H9 (cell line): ENCODE measurements at regions not wholly inside any gene's neighbourhood (a gene's known extent, or its start where the extent isn't known, plus 50 kb on each side); places are given as distances from the start of the nearest gene placed in this dataset.

Experiments
- DNase-seq: peaks from one replicate; pipeline ENCODE4 v3.0.0-alpha.2; 2017
- H2AFZ ChIP-seq: one replicate; pipeline ENCODE4 v1.6.1; 2013; ENCODE audit warnings: mild to moderate bottlenecking, low read length, control low read depth, moderate library complexity
- H2AK5ac ChIP-seq: 2 replicates; pipeline ENCODE4 v1.6.1; 2013; ENCODE audit warnings: low read length, control low read depth, mixed read lengths; ENCODE audit not compliant: insufficient read length
- H2BK120ac ChIP-seq: one replicate; pipeline ENCODE4 v1.6.1; 2013; ENCODE audit warnings: low read depth, mild to moderate bottlenecking, low read length, control low read depth, inconsistent platforms; ENCODE audit not compliant: poor library complexity, severe bottlenecking
- H2BK12ac ChIP-seq: 2 replicates; pipeline ENCODE4 v1.6.1; 2013; ENCODE audit warnings: low read length, control low read depth, mixed read lengths, low read depth; ENCODE audit not compliant: insufficient read length
- H2BK15ac ChIP-seq: 2 replicates; pipeline ENCODE4 v1.6.1; 2013; ENCODE audit warnings: low read depth, low read length, control low read depth
- H2BK20ac ChIP-seq: one replicate; pipeline ENCODE4 v1.6.1; 2013; ENCODE audit warnings: low read depth, mild to moderate bottlenecking, low read length, control low read depth, inconsistent platforms; ENCODE audit not compliant: poor library complexity, severe bottlenecking
- H2BK5ac ChIP-seq: 2 replicates; pipeline ENCODE4 v1.6.1; 2013; ENCODE audit warnings: low read length, control low read depth, mixed read lengths; ENCODE audit not compliant: insufficient read length
- H3K14ac ChIP-seq: 2 replicates; pipeline ENCODE4 v1.6.1; 2013; ENCODE audit warnings: low read length, control low read depth; ENCODE audit not compliant: insufficient read depth
- H3K18ac ChIP-seq: 2 replicates; pipeline ENCODE4 v1.6.1; 2013; ENCODE audit warnings: low read depth, mild to moderate bottlenecking, mixed read lengths, low read length, control low read depth; ENCODE audit not compliant: insufficient read length
- H3K23ac ChIP-seq: 2 replicates; pipeline ENCODE4 v1.6.1; 2013; ENCODE audit warnings: low read length, control low read depth, mixed read lengths, low read depth; ENCODE audit not compliant: insufficient read length
- H3K23me2 ChIP-seq: 2 replicates; pipeline ENCODE4 v1.6.1; 2013; ENCODE audit warnings: low read depth, mild to moderate bottlenecking, mixed read lengths, low read length, control low read depth; ENCODE audit not compliant: insufficient read length, poor library complexity, severe bottlenecking
- H3K27ac ChIP-seq: 2 replicates; pipeline ENCODE4 v1.5.1; 2013; ENCODE audit warnings: low read length, control low read depth, mixed read lengths, low read depth; ENCODE audit not compliant: insufficient read length
- H3K27me3 ChIP-seq: 2 replicates; pipeline ENCODE4 v1.6.1; 2013; ENCODE audit warnings: low read length, control low read depth, inconsistent platforms; ENCODE audit not compliant: insufficient read depth
- H3K4ac ChIP-seq: 2 replicates; pipeline ENCODE4 v1.6.1; 2013; ENCODE audit warnings: low read depth, mild to moderate bottlenecking, control low read depth, inconsistent platforms, low read length, moderate library complexity
- H3K4me1 ChIP-seq: 2 replicates; pipeline ENCODE4 v1.6.1; 2013; ENCODE audit warnings: low read length, control low read depth, inconsistent platforms; ENCODE audit not compliant: insufficient read depth
- H3K4me2 ChIP-seq: 2 replicates; pipeline ENCODE4 v1.6.1; 2013; ENCODE audit warnings: low read length, control low read depth, mixed read lengths; ENCODE audit not compliant: insufficient read length, insufficient read depth
- H3K56ac ChIP-seq: 2 replicates; pipeline ENCODE4 v1.6.1; 2013; ENCODE audit warnings: low read depth, mild to moderate bottlenecking, mixed read lengths, low read length, control low read depth; ENCODE audit not compliant: insufficient read length
- H3K79me1 ChIP-seq: 2 replicates; pipeline ENCODE4 v1.6.1; 2013; ENCODE audit warnings: low read depth, mild to moderate bottlenecking, moderate library complexity, low read length, control low read depth, inconsistent platforms; ENCODE audit not compliant: insufficient read depth, poor library complexity, severe bottlenecking
- H3K79me2 ChIP-seq: 2 replicates; pipeline ENCODE4 v1.6.1; 2013; ENCODE audit warnings: low read length, control low read depth, inconsistent platforms; ENCODE audit not compliant: insufficient read depth
- H3K9ac ChIP-seq: 2 replicates; pipeline ENCODE4 v1.6.1; 2013; ENCODE audit warnings: low read length, control low read depth, mixed read lengths; ENCODE audit not compliant: insufficient read length; ENCODE audit errors: extremely low read depth
- H3K9me3 ChIP-seq: one replicate; pipeline ENCODE4 v1.6.1; 2013; ENCODE audit warnings: low read depth, low read length, inconsistent platforms; ENCODE audit not compliant: control insufficient read depth
- H3T11ph ChIP-seq: one replicate; pipeline ENCODE4 v1.6.1; 2013; ENCODE audit warnings: mild to moderate bottlenecking, low read length, control low read depth, inconsistent platforms
- H4K20me1 ChIP-seq: one replicate; pipeline ENCODE4 v1.6.1; 2013; ENCODE audit not compliant: control insufficient read depth, insufficient read length, insufficient read depth
- H4K5ac ChIP-seq: 2 replicates; pipeline ENCODE4 v1.6.1; 2013; ENCODE audit warnings: low read depth, mild to moderate bottlenecking, mixed read lengths, low read length, control low read depth; ENCODE audit not compliant: insufficient read length
- H4K8ac ChIP-seq: replicated peaks from 2 replicates; pipeline ENCODE4 v1.6.1; 2013; ENCODE audit warnings: low read length, control low read depth, mixed read lengths, low read depth; ENCODE audit not compliant: insufficient read length
- H4K91ac ChIP-seq: 2 replicates; pipeline ENCODE4 v1.6.1; 2013; ENCODE audit warnings: low read depth, mild to moderate bottlenecking, moderate library complexity, mixed read lengths, low read length, control low read depth; ENCODE audit not compliant: insufficient read length
- H3K27ac Mint-ChIP-seq, 3 experiments: 2 replicates in 2 of 3; 3 replicates in 1 of 3; pipeline ENCODE4 v1.8.0; 2020 to 2021; ENCODE audit warnings: mixed read lengths in 3 of 3, mild to moderate bottlenecking in 1 of 3, moderate library complexity in 1 of 3
- H3K27me3 Mint-ChIP-seq: 2 replicates; pipeline ENCODE4 v1.8.0; 2021; ENCODE audit warnings: low read depth, mild to moderate bottlenecking, moderate library complexity, mixed read lengths
- H3K36me3 Mint-ChIP-seq, 3 experiments: 2 replicates in 2 of 3; 3 replicates in 1 of 3; pipeline ENCODE4 v1.8.0; 2020 to 2021; ENCODE audit warnings: low read depth in 3 of 3, mixed read lengths in 3 of 3; ENCODE audit not compliant: insufficient read depth in 1 of 3
- H3K4me1 Mint-ChIP-seq, 2 experiments: 2 replicates each; pipeline ENCODE4 v1.8.0; 2020; ENCODE audit warnings: mixed read lengths in 2 of 2
- H3K4me3 Mint-ChIP-seq, 2 experiments: 2 replicates in 1 of 2; 3 replicates in 1 of 2; pipeline ENCODE4 v1.8.0; 2020 to 2021; ENCODE audit warnings: mild to moderate bottlenecking in 2 of 2, mixed read lengths in 2 of 2, moderate library complexity in 1 of 2
- H3K9me3 Mint-ChIP-seq, 2 experiments: 2 replicates in 1 of 2; 3 replicates in 1 of 2; pipeline ENCODE4 v1.8.0; 2020; ENCODE audit warnings: mild to moderate bottlenecking in 2 of 2, mixed read lengths in 2 of 2, moderate library complexity in 1 of 2
- TF ChIP-seq, protein P1 (sequence below): fragments of 200-600 bp; sonication (generic); conservative IDR thresholded peaks from 3 replicates; pipeline ENCODE4 v1.8.0; 2021; ENCODE audit warnings: antibody characterized with exemption, mild to moderate bottlenecking

- H3K4me1 Mint-ChIP-seq = no peaks in the 10 kb centered on the region
- no peak overlapping the region for H3K56ac ChIP-seq
- H4K5ac ChIP-seq = no peak overlapping the region
- no peaks in the 10 kb centered on the region for H3K23me2 ChIP-seq
- H3K4ac ChIP-seq = no peak overlapping the region
- no peak overlapping the region for H4K8ac ChIP-seq
- H3K27ac ChIP-seq = no peak overlapping the region
- no peak overlapping the region for H2AFZ ChIP-seq
- H2BK5ac ChIP-seq = no peak overlapping the region
- no peaks in the 10 kb centered on the region for H3K79me1 ChIP-seq
- H2BK20ac ChIP-seq = no peak overlapping the region
- H3K27ac Mint-ChIP-seq = no peak overlapping the region
- H3K4me1 ChIP-seq = no peaks in the 10 kb centered on the region
- no peaks in the 10 kb centered on the region for H3K79me2 ChIP-seq
- no peak overlapping the region for H3K14ac ChIP-seq
- H3K9ac ChIP-seq = no peak overlapping the region
- H3K27me3 ChIP-seq = no peaks in the 10 kb centered on the region
- H3K27me3 Mint-ChIP-seq = peaks cover 10% of the 10 kb centered on the region
- no peak overlapping the region for H2BK120ac ChIP-seq
- no peak overlapping the region for H3K18ac ChIP-seq
- no peak overlapping the region for H2BK15ac ChIP-seq
- no peaks in the 10 kb centered on the region for H4K20me1 ChIP-seq
- TF ChIP-seq, protein P1, sequence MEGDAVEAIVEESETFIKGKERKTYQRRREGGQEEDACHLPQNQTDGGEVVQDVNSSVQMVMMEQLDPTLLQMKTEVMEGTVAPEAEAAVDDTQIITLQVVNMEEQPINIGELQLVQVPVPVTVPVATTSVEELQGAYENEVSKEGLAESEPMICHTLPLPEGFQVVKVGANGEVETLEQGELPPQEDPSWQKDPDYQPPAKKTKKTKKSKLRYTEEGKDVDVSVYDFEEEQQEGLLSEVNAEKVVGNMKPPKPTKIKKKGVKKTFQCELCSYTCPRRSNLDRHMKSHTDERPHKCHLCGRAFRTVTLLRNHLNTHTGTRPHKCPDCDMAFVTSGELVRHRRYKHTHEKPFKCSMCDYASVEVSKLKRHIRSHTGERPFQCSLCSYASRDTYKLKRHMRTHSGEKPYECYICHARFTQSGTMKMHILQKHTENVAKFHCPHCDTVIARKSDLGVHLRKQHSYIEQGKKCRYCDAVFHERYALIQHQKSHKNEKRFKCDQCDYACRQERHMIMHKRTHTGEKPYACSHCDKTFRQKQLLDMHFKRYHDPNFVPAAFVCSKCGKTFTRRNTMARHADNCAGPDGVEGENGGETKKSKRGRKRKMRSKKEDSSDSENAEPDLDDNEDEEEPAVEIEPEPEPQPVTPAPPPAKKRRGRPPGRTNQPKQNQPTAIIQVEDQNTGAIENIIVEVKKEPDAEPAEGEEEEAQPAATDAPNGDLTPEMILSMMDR = no peak
- H3K23ac ChIP-seq = no peak overlapping the region
- peaks cover 4 to 16% (median 9%) of the 10 kb centered on the region in 3 experiments; a peak in 6 of 7 replicates for H3K36me3 Mint-ChIP-seq
- peaks cover 16 to 19% of the 10 kb centered on the region in 2 experiments for H3K9me3 Mint-ChIP-seq
- H2BK12ac ChIP-seq = no peak overlapping the region
- no peak overlapping the region for H4K91ac ChIP-seq
- no peak overlapping the region for H3K4me2 ChIP-seq
- H3K4me3 Mint-ChIP-seq = no peak overlapping the region
- H3K9me3 ChIP-seq = no peaks in the 10 kb centered on the region
- H3T11ph ChIP-seq = no peak overlapping the region
- no peak overlapping the region for H2AK5ac ChIP-seq
- no peak for DNase-seq
These were observed 172.1 kb downstream of the CBLN2 start for GRCh38 chr18:72372076-72372475.
